K562 (cell line): ENCODE measurements at regions not wholly inside any gene's neighbourhood (a gene's known extent, or its start where the extent isn't known, plus 50 kb on each side); places are given as distances from the start of the nearest gene placed in this dataset.

Experiments used
- ARID1B ChIP-seq: fragments of 450-650 bp; IDR thresholded peaks from 2 replicates; pipeline ENCODE4 v1.6.1; 2016; ENCODE audit warnings: antibody characterized with exemption, mild to moderate bottlenecking, inconsistent platforms
- ASH1L ChIP-seq: fragments of 450-650 bp; IDR thresholded peaks from 2 replicates; pipeline ENCODE4 v1.6.1; 2018; ENCODE audit warnings: borderline replicate concordance, mild to moderate bottlenecking, low read depth; ENCODE audit not compliant: partially characterized antibody
- CHD2 ChIP-seq: IDR thresholded peaks from 2 replicates; pipeline ENCODE4 v1.6.1; 2011; ENCODE audit warnings: low read depth, low read length
- DNMT1 ChIP-seq: fragments of 450-650 bp; IDR thresholded peaks from 2 replicates; pipeline ENCODE4 v1.6.1; 2016; ENCODE audit warnings: antibody characterized with exemption, mild to moderate bottlenecking
- E2F5 ChIP-seq: sonication (generic); formaldehyde crosslinking; IDR thresholded peaks from 2 replicates; pipeline ENCODE4 v1.8.0; 2022; ENCODE audit warnings: mild to moderate bottlenecking, missing genetic modification reagents
- E2F6 ChIP-seq, 2 experiments: IDR thresholded peaks; 2 replicates each; pipeline ENCODE4 v1.6.1; 2011; ENCODE audit warnings: borderline replicate concordance in 1 of 2, control low read depth in 1 of 2, low read depth in 1 of 2, low read length in 1 of 2, mild to moderate bottlenecking in 1 of 2, mixed read lengths in 1 of 2, moderate library complexity in 1 of 2; ENCODE audit not compliant: insufficient read depth in 1 of 2, insufficient read length in 1 of 2, poor library complexity in 1 of 2, severe bottlenecking in 1 of 2; ENCODE audit errors: extremely low read depth in 1 of 2
- EP400 ChIP-seq: fragments of 450-650 bp; IDR thresholded peaks from 2 replicates; pipeline ENCODE4 v1.6.1; 2017; ENCODE audit warnings: antibody characterized with exemption, mild to moderate bottlenecking, moderate library complexity
- HEY1 ChIP-seq: fragments of 250-450 bp; sonication (Bioruptor Pico); IDR thresholded peaks from 2 replicates; pipeline ENCODE4 v1.5.0; 2020; ENCODE audit warnings: mild to moderate bottlenecking, moderate library complexity, borderline replicate concordance
- HOXB6 ChIP-seq: fragments of 250-450 bp; sonication (Bioruptor Pico); IDR thresholded peaks from 2 replicates; pipeline ENCODE4 v1.5.1; 2022; ENCODE audit warnings: mild to moderate bottlenecking, borderline replicate concordance
- LCOR ChIP-seq: sonication (generic); formaldehyde crosslinking; IDR thresholded peaks from 2 replicates; pipeline ENCODE4 v1.8.0; 2022; ENCODE audit warnings: mild to moderate bottlenecking, missing genetic modification reagents
- PATZ1 ChIP-seq: fragments of 250-450 bp; sonication (Bioruptor Pico); IDR thresholded peaks from 2 replicates; pipeline ENCODE4 v1.5.0; 2020; ENCODE audit warnings: mild to moderate bottlenecking, borderline replicate concordance
- PHB ChIP-seq: fragments of 250-450 bp; sonication (Bioruptor Pico); IDR thresholded peaks from 2 replicates; pipeline ENCODE4 v1.5.0; 2021
- RBM15 ChIP-seq: fragments of 200-400 bp; formaldehyde crosslinking; IDR thresholded peaks from 2 replicates; pipeline ENCODE4 v1.6.1; 2018; ENCODE audit warnings: mild to moderate bottlenecking, low read length, moderate library complexity; ENCODE audit not compliant: insufficient read depth
- SIRT6 ChIP-seq: IDR thresholded peaks from one replicate; pipeline ENCODE4 v1.6.1; 2012; ENCODE audit warnings: low read depth, mild to moderate bottlenecking, control low read depth, inconsistent platforms, low read length, moderate library complexity
- STAT5A ChIP-seq: IDR thresholded peaks from 2 replicates; pipeline ENCODE4 v1.6.1; 2012; ENCODE audit warnings: low read length, inconsistent platforms, borderline replicate concordance
- TRIM24 ChIP-seq, 2 experiments: fragments of 450-650 bp; IDR thresholded peaks; 2 replicates each; pipeline ENCODE4 v1.6.1; 2016
- ZNF318 ChIP-seq, 2 experiments: fragments of 450-650 bp; IDR thresholded peaks; 2 replicates each; pipeline ENCODE4 v1.6.1; 2016; ENCODE audit warnings: mild to moderate bottlenecking in 2 of 2, borderline replicate concordance in 1 of 2, low read depth in 1 of 2, moderate library complexity in 1 of 2

GRCh38 chr12:32021346-32021773 is 62.1 kb downstream of the RESF1 start (continued):
- TF ChIP-seq ZNF318 (IDR thresholded peaks at IDR 0.05; ENCODE audit: borderline replicate concordance in 1 of 2, low read depth in 1 of 2) (no peak), HEY1 (CRISPR knock-in tag) (no peak), HOXB6 (CRISPR knock-in tag) (peak; percentile 90; the same call in 1 of the 2 replicates), E2F5 (no peak), RBM15 (no peak), EP400 (no peak), PATZ1 (CRISPR knock-in tag) (peak; percentile 95), STAT5A (no peak), ARID1B (no peak), ASH1L (no peak), PHB (CRISPR knock-in tag) (no peak), E2F6 (IDR thresholded peaks at IDR 0.05; ENCODE audit: borderline replicate concordance in 1 of 2, extremely low read depth in 1 of 2, insufficient read depth in 1 of 2, insufficient read length in 1 of 2, low read depth in 1 of 2, low read length in 1 of 2, poor library complexity in 1 of 2, severe bottlenecking in 1 of 2) (no peak), LCOR (CRISPR knock-in tag) (no peak), DNMT1 (no peak), CHD2 (no peak), SIRT6 (no peak), TRIM24 (IDR thresholded peaks at IDR 0.05) (no peak)
